K562 (cell line): ENCODE measurements at regions not wholly inside any gene's neighbourhood (a gene's known extent, or its start where the extent isn't known, plus 50 kb on each side); places are given as distances from the start of the nearest gene placed in this dataset.

Experiments
- ATAC-seq: fragments of 200-7000 bp; cut with Tn5 transposase; 3 replicates; pipeline ENCODE4 v1.9.1; 2020; ENCODE audit warnings: moderate library complexity
- BruUV-seq: library from RNA; stranded (reverse); fragments of 400-500 nt; replicated peaks from 2 replicates; lab custom pipeline; 2021; lab: Mats Ljungman, UMichigan
- CTCF ChIA-PET: fragments of 300-600 bp; formaldehyde crosslinking; extraction: SDS; loops from one replicate; lab custom pipeline; 2021; ENCODE audit warnings: low intra/inter-chr PET ratio; lab: Yijun Ruan, JAX
- POLR2A ChIA-PET: fragments of 300-600, 350-650 bp; sonication (Branson Sonifier 250); formaldehyde crosslinking; extraction: SDS; loops from one replicate; lab custom pipeline; 2021; ENCODE audit warnings: antibody characterized with exemption, inconsistent platforms; lab: Yijun Ruan, JAX
- DNase-seq, 4 experiments: peaks; one replicate each; pipeline versions ENCODE4 v3.0.0 to v3.0.0-alpha.2; 2011 to 2018; ENCODE audit warnings: low spot score in 3 of 4, mixed read lengths in 3 of 4; ENCODE audit errors: extremely low read depth in 1 of 4
- FAIRE-seq: peaks from 2 replicates; lab custom pipeline; 2011; peaks lifted over from hg19 to GRCh38; lab: Jason Lieb, UNC
- H2AFZ ChIP-seq: 2 replicates; pipeline ENCODE4 v1.6.0; 2011; ENCODE audit warnings: low read depth, low read length, control low read depth, inconsistent platforms
- H3K27ac ChIP-seq: fragments of 200-600 bp; 3 replicates; pipeline ENCODE4 v1.8.0; 2011; ENCODE audit warnings: low read depth, mild to moderate bottlenecking, control low read depth, inconsistent platforms, low read length, moderate library complexity, mixed read lengths; ENCODE audit errors: extremely low read depth
- H3K27me3 ChIP-seq, 2 experiments: fragments of 300-600 bp in 1 of 2; 2 replicates in 1 of 2; 3 replicates in 1 of 2; pipeline versions ENCODE4 v1.6.0 to v1.8.0; 2011; ENCODE audit warnings: inconsistent platforms in 2 of 2, low read length in 2 of 2, mild to moderate bottlenecking in 1 of 2, mixed read lengths in 1 of 2, moderate library complexity in 1 of 2; ENCODE audit not compliant: control insufficient read depth in 2 of 2, insufficient read depth in 2 of 2
- H3K36me3 ChIP-seq: fragments of 300-600 bp; 3 replicates; pipeline ENCODE4 v1.8.0; 2011; ENCODE audit warnings: mild to moderate bottlenecking, low read length, inconsistent platforms; ENCODE audit not compliant: control insufficient read depth, insufficient read depth
- H3K4me1 ChIP-seq, 2 experiments: fragments of 200-600 bp in 1 of 2; replicated peaks in 1 of 2; 2 replicates in 1 of 2; 3 replicates in 1 of 2; pipeline versions ENCODE4 v1.5.1 to v1.8.0; 2011; ENCODE audit warnings: inconsistent platforms in 2 of 2, low read length in 2 of 2, mild to moderate bottlenecking in 1 of 2, mixed read lengths in 1 of 2, moderate library complexity in 1 of 2; ENCODE audit not compliant: control insufficient read depth in 2 of 2, insufficient read depth in 2 of 2
- H3K4me2 ChIP-seq: 2 replicates; pipeline ENCODE4 v1.6.1; 2011; ENCODE audit warnings: low read length, control low read depth, inconsistent platforms, mixed read lengths; ENCODE audit not compliant: insufficient read depth
- H3K4me3 ChIP-seq: fragments of 200-600 bp; sonication (generic), shearing (Covaris generic); 2 replicates; pipeline ENCODE4 v1.5.1; 2016; ENCODE audit warnings: control low read depth, inconsistent platforms
- H3K79me2 ChIP-seq: fragments of 200-600 bp; 3 replicates; pipeline ENCODE4 v1.8.0; 2011; ENCODE audit warnings: low read length, inconsistent platforms; ENCODE audit not compliant: control insufficient read depth, insufficient read depth
- H3K9ac ChIP-seq, 2 experiments: 2 replicates each; pipeline versions ENCODE4 v1.6.0 to v1.6.1; 2011; ENCODE audit warnings: low read depth in 2 of 2, low read length in 2 of 2, control low read depth in 1 of 2, inconsistent platforms in 1 of 2, mild to moderate bottlenecking in 1 of 2, mixed read lengths in 1 of 2; ENCODE audit not compliant: insufficient read depth in 1 of 2
- H3K9me1 ChIP-seq: one replicate; pipeline ENCODE4 v1.6.0; 2011; ENCODE audit warnings: inconsistent platforms, mild to moderate bottlenecking, low read length, moderate library complexity; ENCODE audit not compliant: control insufficient read depth, insufficient read depth
- H3K9me3 ChIP-seq: replicated peaks from 2 replicates; pipeline ENCODE4 v1.5.1; 2011; ENCODE audit warnings: low read depth, low read length, inconsistent platforms; ENCODE audit not compliant: control insufficient read depth, insufficient read depth
- H4K20me1 ChIP-seq: replicated peaks from 2 replicates; pipeline ENCODE4 v1.6.1; 2011; ENCODE audit warnings: low read length, inconsistent platforms, mixed read lengths; ENCODE audit not compliant: control insufficient read depth, insufficient read depth
- CAMTA2 ChIP-seq: fragments of 250-450 bp; sonication (Bioruptor Pico); conservative IDR thresholded peaks from 2 replicates; pipeline ENCODE4 v1.5.1; 2022
- EWSR1 ChIP-seq: fragments of 450-650 bp; IDR thresholded peaks from 2 replicates; pipeline ENCODE4 v1.6.1; 2018; ENCODE audit warnings: borderline replicate concordance, mild to moderate bottlenecking, low read depth, moderate library complexity; ENCODE audit not compliant: partially characterized antibody
- HEY1 ChIP-seq: fragments of 250-450 bp; sonication (Bioruptor Pico); IDR thresholded peaks from 2 replicates; pipeline ENCODE4 v1.5.0; 2020; ENCODE audit warnings: mild to moderate bottlenecking, moderate library complexity, borderline replicate concordance
- MEIS2 ChIP-seq: fragments of 450-650 bp; IDR thresholded peaks from 2 replicates; pipeline ENCODE4 v1.6.1; 2014; ENCODE audit warnings: mild to moderate bottlenecking; ENCODE audit not compliant: partially characterized antibody
- MTA3 ChIP-seq: fragments of 450-650 bp; formaldehyde crosslinking; IDR thresholded peaks from 2 replicates; pipeline ENCODE4 v1.6.1; 2017; ENCODE audit warnings: mild to moderate bottlenecking, borderline replicate concordance
- NFATC3 ChIP-seq: fragments of 450-650 bp; IDR thresholded peaks from 2 replicates; pipeline ENCODE4 v1.6.1; 2017; ENCODE audit warnings: mild to moderate bottlenecking
- RBBP5 ChIP-seq: fragments of 200-600 bp; sonication (generic); IDR thresholded peaks from 2 replicates; pipeline ENCODE4 v1.6.1; 2012; ENCODE audit warnings: borderline replicate concordance, mild to moderate bottlenecking, low read length, control low read depth, inconsistent platforms; ENCODE audit not compliant: insufficient read depth, poor library complexity, severe bottlenecking
- RBFOX2 ChIP-seq: fragments of 200-400 bp; formaldehyde crosslinking; IDR thresholded peaks from 2 replicates; pipeline ENCODE4 v1.6.1; 2017; ENCODE audit warnings: low read depth, mild to moderate bottlenecking, low read length, moderate library complexity
- RBM14 ChIP-seq: fragments of 200-400 bp; formaldehyde crosslinking; IDR thresholded peaks from 2 replicates; pipeline ENCODE4 v1.6.1; 2018; ENCODE audit warnings: low read depth, mild to moderate bottlenecking, low read length, moderate library complexity, borderline replicate concordance; ENCODE audit not compliant: insufficient read depth
- U2AF2 ChIP-seq: fragments of 200-400 bp; formaldehyde crosslinking; optimal IDR thresholded peaks from 2 replicates; pipeline ENCODE3; 2017; ENCODE audit warnings: low read depth, mild to moderate bottlenecking, low read length
- WGBS: fragments of 100-300 bp; shearing (Covaris generic); methylation state at CpG from one replicate; pipeline ENCODE4 v1.1.6; 2016; ENCODE audit warnings: low coverage, mixed read lengths; ENCODE audit not compliant: insufficient coverage; ENCODE audit errors: missing lambda C conversion rate; 5-methylcytosine and 5-hydroxymethylcytosine counted together
- in situ Hi-C: fragments of 300-500 bp; cut with MboI; formaldehyde crosslinking; loops from 4 replicates; pipeline ENCODE4 v1.15.0; 2018; ENCODE audit warnings: inconsistent platforms, mixed read lengths
- intact Hi-C: fragments of 100-400 bp; cut with micrococcal nuclease; formaldehyde crosslinking; loops from 2 replicates; pipeline ENCODE4 v1.14.2; 2022
- TF ChIP-seq, protein P1 (sequence below): fragments of 250-450 bp; sonication (Bioruptor Pico); IDR thresholded peaks from 2 replicates; pipeline ENCODE4 v1.8.0; 2022; ENCODE audit warnings: inconsistent platforms, mild to moderate bottlenecking, moderate library complexity, borderline replicate concordance
- TF ChIP-seq, protein P2 (sequence below): fragments of 450-650 bp; IDR thresholded peaks from 2 replicates; pipeline ENCODE4 v1.6.1; 2014; ENCODE audit warnings: low read depth, mild to moderate bottlenecking, moderate library complexity, borderline replicate concordance

DNA sequence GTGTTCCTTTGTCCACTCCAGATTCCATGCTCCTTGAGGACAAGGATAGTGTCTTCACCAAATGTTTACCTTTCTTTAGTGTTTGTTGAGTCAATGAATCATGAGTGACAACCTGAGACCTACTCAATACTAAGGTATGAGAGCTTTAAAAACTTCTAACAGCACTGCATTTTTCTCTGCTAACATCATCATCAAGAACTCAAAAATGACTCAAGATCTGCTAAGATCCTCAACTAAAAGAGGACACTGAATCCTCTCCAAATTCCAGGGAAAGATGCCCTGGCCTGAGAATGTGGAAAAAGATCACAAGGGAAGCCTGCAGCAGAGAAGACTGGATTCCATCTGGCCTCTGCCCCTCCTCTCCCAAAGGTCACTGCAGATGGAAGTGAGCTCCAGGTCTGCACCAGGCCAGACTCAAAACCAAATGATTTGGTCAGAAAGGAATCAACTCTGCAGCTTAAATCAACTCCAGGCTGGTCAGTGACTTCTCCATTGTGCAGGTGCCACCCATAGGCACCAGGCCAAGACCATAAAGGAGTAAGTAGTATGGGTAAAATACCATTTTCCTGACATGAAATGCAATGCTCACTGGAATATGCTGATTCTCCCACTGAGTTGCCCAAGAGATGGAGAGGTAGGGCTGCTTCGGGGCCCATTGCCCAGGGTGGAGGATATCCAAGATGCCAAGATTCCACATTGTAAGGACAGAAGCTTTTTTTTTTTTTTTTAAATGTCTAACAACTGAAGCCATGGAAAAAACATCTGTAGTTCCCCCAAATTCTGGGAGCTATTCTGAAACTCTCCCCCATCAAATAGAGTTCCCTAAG is 89.5 kb upstream of the DOCK9 start:
- in situ Hi-C loops (no loop called here), intact Hi-C loops (no loop called here)

DNA sequence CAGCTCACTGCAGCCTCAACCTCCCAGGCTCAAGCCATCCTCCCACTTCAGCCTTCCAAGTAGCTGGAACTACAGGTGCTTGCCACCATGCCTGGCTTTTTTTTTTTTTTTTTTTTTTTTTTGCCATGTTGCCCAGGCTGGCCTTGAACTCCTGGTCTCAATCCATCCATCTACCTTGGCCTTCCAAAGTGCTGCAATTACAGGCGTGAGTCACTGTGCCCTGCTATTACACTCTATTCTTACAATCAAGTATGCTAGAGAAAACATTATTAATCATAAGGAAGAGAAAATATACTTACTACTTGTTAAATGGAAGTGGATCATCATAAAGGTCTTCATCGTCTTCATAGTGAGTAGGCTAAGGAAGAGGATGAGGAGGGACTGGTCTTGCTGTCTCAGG is 93.3 kb upstream of the DOCK9 start:
- H3K9me1 ChIP-seq, result no peaks in the 10 kb centered on the region
- DNase-seq (no peak), ATAC-seq (no peak), FAIRE-seq (no peak)
- ChIA-PET CTCF (no interaction called here), POLR2A (no interaction called here)
- no peak overlapping the region for H2AFZ ChIP-seq
- H3K4me1 ChIP-seq, result peaks cover 0 to 14% of the 10 kb centered on the region in 2 experiments; a peak in 3 of 5 replicates
- no peaks in the 10 kb centered on the region for H4K20me1 ChIP-seq
- no peak overlapping the region for H3K4me3 ChIP-seq
- no peak overlapping the region for H3K9ac ChIP-seq
- H3K36me3 ChIP-seq, result peaks cover 5% of the 10 kb centered on the region; the same call in 1 of the 3 replicates
- no peaks in the 10 kb centered on the region for H3K27me3 ChIP-seq
- no TSS peak for BruUV-seq
- in situ Hi-C loops, result no loop called here
- no peaks in the 10 kb centered on the region; the same call in 1 of the 2 replicates for H3K9me3 ChIP-seq
- peaks cover 6% of the 10 kb centered on the region for H3K79me2 ChIP-seq
- 38% methylated on average over 1 of the region's 2 CpGs for WGBS
- no peak overlapping the region for H3K27ac ChIP-seq
- intact Hi-C loops, result no loop called here
- no peak overlapping the region for H3K4me2 ChIP-seq
- no peak for TF ChIP-seq CAMTA2 (CRISPR knock-in tag)
- TF ChIP-seq U2AF2, result no peak
- no peak for TF ChIP-seq EWSR1
- no peak for TF ChIP-seq MTA3
- TF ChIP-seq, protein P1, sequence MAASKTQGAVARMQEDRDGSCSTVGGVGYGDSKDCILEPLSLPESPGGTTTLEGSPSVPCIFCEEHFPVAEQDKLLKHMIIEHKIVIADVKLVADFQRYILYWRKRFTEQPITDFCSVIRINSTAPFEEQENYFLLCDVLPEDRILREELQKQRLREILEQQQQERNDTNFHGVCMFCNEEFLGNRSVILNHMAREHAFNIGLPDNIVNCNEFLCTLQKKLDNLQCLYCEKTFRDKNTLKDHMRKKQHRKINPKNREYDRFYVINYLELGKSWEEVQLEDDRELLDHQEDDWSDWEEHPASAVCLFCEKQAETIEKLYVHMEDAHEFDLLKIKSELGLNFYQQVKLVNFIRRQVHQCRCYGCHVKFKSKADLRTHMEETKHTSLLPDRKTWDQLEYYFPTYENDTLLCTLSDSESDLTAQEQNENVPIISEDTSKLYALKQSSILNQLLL (CRISPR knock-in tag), result no peak
- no peak for TF ChIP-seq RBBP5
- no peak for TF ChIP-seq RBM14
- TF ChIP-seq RBFOX2, result no peak
- no peak for TF ChIP-seq HEY1 (CRISPR knock-in tag)
- TF ChIP-seq, protein P2, sequence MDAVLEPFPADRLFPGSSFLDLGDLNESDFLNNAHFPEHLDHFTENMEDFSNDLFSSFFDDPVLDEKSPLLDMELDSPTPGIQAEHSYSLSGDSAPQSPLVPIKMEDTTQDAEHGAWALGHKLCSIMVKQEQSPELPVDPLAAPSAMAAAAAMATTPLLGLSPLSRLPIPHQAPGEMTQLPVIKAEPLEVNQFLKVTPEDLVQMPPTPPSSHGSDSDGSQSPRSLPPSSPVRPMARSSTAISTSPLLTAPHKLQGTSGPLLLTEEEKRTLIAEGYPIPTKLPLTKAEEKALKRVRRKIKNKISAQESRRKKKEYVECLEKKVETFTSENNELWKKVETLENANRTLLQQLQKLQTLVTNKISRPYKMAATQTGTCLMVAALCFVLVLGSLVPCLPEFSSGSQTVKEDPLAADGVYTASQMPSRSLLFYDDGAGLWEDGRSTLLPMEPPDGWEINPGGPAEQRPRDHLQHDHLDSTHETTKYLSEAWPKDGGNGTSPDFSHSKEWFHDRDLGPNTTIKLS, result no peak

More for the DNA sequence above, 89.5 kb upstream of the DOCK9 start:
- CTCF ChIA-PET, result no interaction called here
- FAIRE-seq (peak; percentile 15), ATAC-seq (no peak), DNase-seq (no peak)
- no TSS peak for BruUV-seq
- H3K27ac ChIP-seq, result no peak overlapping the region
- no peaks in the 10 kb centered on the region for H3K9me1 ChIP-seq
- WGBS, result 100% methylated on average over 1 of the region's 1 CpG
- H4K20me1 ChIP-seq, result no peaks in the 10 kb centered on the region
- no peak overlapping the region for H2AFZ ChIP-seq
- H3K79me2 ChIP-seq, result peaks cover 12% of the 10 kb centered on the region
- no peaks in the 10 kb centered on the region for H3K9me3 ChIP-seq
- POLR2A ChIA-PET, result interaction anchor here (1.2 kb wide), 1 partner anchor 11 kb away, joined by 4 read pairs; no protein-coding TSS in a partner anchor
- H3K4me2 ChIP-seq, result no peak overlapping the region
- no peak overlapping the region for H3K9ac ChIP-seq
- no peaks in the 10 kb centered on the region for H3K36me3 ChIP-seq
- peaks cover 4 to 35% of the 10 kb centered on the region in 2 experiments; a peak in 4 of 5 replicates for H3K4me1 ChIP-seq
- TF ChIP-seq NFATC3 (no peak), MEIS2 (peak; percentile 7)
- TF ChIP-seq, all 486 proteins: peak for 1
- Histone ChIP-seq H3K27me3 (no peaks in the 10 kb centered on the region), H3K4me3 (no peak overlapping the region)
